ENCODE measurements at regions not wholly inside any gene's neighbourhood (a gene's known extent, or its start where the extent isn't known, plus 50 kb on each side); places are given as distances from the start of the nearest gene placed in this dataset.

- H2BK120ac ChIP-seq (ENCODE audit: low read depth, low read length) = no peak overlapping the region
- no peak overlapping the region for H2BK12ac ChIP-seq (ENCODE audit: low read length)
- H3K18ac ChIP-seq (ENCODE audit: low read length) = no peak overlapping the region
- H3K4ac ChIP-seq (ENCODE audit: low read length) = no peak overlapping the region
- no peaks in the 10 kb centered on the region for H3K4me1 ChIP-seq (ENCODE audit: control insufficient read depth in 2 of 2, insufficient read depth in 1 of 2, low read depth in 1 of 2, low read length in 2 of 2)
- no peaks in the 10 kb centered on the region for H3K27me3 ChIP-seq (ENCODE audit: control insufficient read depth in 3 of 3, insufficient read depth in 3 of 3, low read depth in 1 of 3, low read length in 3 of 3)
- no peaks in the 10 kb centered on the region for H3K9me3 ChIP-seq (replicated peaks in 1 of 2; ENCODE audit: control insufficient read depth in 2 of 2, insufficient read depth in 1 of 2, low read depth in 1 of 2, low read length in 2 of 2)
- H2BK15ac ChIP-seq (ENCODE audit: low read length) = no peak overlapping the region
- no peak overlapping the region for H2AK5ac ChIP-seq (ENCODE audit: low read depth, low read length)
- H3K14ac ChIP-seq (ENCODE audit: low read length) = no peak overlapping the region
- no peak overlapping the region for H2BK5ac ChIP-seq (ENCODE audit: low read length)
- H4K8ac ChIP-seq (ENCODE audit: low read depth, low read length) = no peak overlapping the region
- no peaks in the 10 kb centered on the region for H3K36me3 ChIP-seq (replicated peaks in 1 of 2; ENCODE audit: control insufficient read depth in 2 of 2, insufficient read depth in 2 of 2, low read length in 2 of 2)
- no peak overlapping the region for H3K9ac ChIP-seq (ENCODE audit: low read depth, low read length, poor library complexity)
- no peak for DNase-seq (ENCODE audit: low spot score)
- H3K4me2 ChIP-seq (ENCODE audit: insufficient read depth, low read length, poor library complexity, severe bottlenecking) = no peak overlapping the region
- H2AFZ ChIP-seq (ENCODE audit: low read length) = no peak overlapping the region
- H3K23ac ChIP-seq (ENCODE audit: low read depth, low read length, poor library complexity) = no peak overlapping the region
- H4K91ac ChIP-seq (ENCODE audit: low read depth, low read length, poor library complexity) = no peak overlapping the region
- H3K4me3 ChIP-seq (ENCODE audit: low read length in 2 of 2) = no peak overlapping the region
- H3K79me1 ChIP-seq (ENCODE audit: low read depth, low read length) = no peaks in the 10 kb centered on the region
- H3K27ac ChIP-seq (replicated peaks; ENCODE audit: low read length) = no peak overlapping the region
These were observed 83.6 kb upstream of the TTC29 start for GRCh38 chr4:147029296-147029695.

GRCh38 chr4:147034372-147034771 lies 88.7 kb upstream of the TTC29 start:
- Histone ChIP-seq H3K27ac (replicated peaks; ENCODE audit: low read length) (no peak overlapping the region), H3K4me2 (ENCODE audit: insufficient read depth, low read length, poor library complexity, severe bottlenecking) (no peak overlapping the region), H3K23ac (ENCODE audit: low read depth, low read length, poor library complexity) (no peak overlapping the region), H3K79me1 (ENCODE audit: low read depth, low read length) (no peaks in the 10 kb centered on the region), H4K91ac (ENCODE audit: low read depth, low read length, poor library complexity) (no peak overlapping the region), H4K8ac (ENCODE audit: low read depth, low read length) (no peak overlapping the region), H3K4me3 (ENCODE audit: low read length in 2 of 2) (no peak overlapping the region), H2BK120ac (ENCODE audit: low read depth, low read length) (no peak overlapping the region), H3K9ac (ENCODE audit: low read depth, low read length, poor library complexity) (no peak overlapping the region), H2BK5ac (ENCODE audit: low read length) (no peak overlapping the region), H2BK15ac (ENCODE audit: low read length) (no peak overlapping the region), H2AFZ (ENCODE audit: low read length) (peak overlapping the region; percentile 32), H2AK5ac (ENCODE audit: low read depth, low read length) (no peak overlapping the region), H2BK12ac (ENCODE audit: low read length) (no peak overlapping the region), H3K9me3 (replicated peaks in 1 of 2; ENCODE audit: control insufficient read depth in 2 of 2, insufficient read depth in 1 of 2, low read depth in 1 of 2, low read length in 2 of 2) (no peaks in the 10 kb centered on the region), H3K27me3 (ENCODE audit: control insufficient read depth in 3 of 3, insufficient read depth in 3 of 3, low read depth in 1 of 3, low read length in 3 of 3) (no peaks in the 10 kb centered on the region), H3K18ac (ENCODE audit: low read length) (no peak overlapping the region), H3K14ac (ENCODE audit: low read length) (no peak overlapping the region), H3K4ac (ENCODE audit: low read length) (no peak overlapping the region), H3K4me1 (ENCODE audit: control insufficient read depth in 2 of 2, insufficient read depth in 1 of 2, low read depth in 1 of 2, low read length in 2 of 2) (peaks cover 0 to 5% of the 10 kb centered on the region in 2 donors), H3K36me3 (replicated peaks in 1 of 2; ENCODE audit: control insufficient read depth in 2 of 2, insufficient read depth in 2 of 2, low read length in 2 of 2) (no peaks in the 10 kb centered on the region)
- WGBS, 2 donors (ENCODE audit: extremely low coverage in 2 of 2, insufficient read length in 2 of 2, insufficient replicate concordance in 1 of 2) = no CpG with 5 or more reads among the region's 1 CpG
- no peak for DNase-seq (ENCODE audit: low spot score)

GRCh38 chr4:147037069-147037468 lies 91.4 kb upstream of the TTC29 start:
- Histone ChIP-seq H2BK120ac (ENCODE audit: low read depth, low read length) (no peak overlapping the region), H3K36me3 (replicated peaks in 1 of 2; ENCODE audit: control insufficient read depth in 2 of 2, insufficient read depth in 2 of 2, low read length in 2 of 2) (no peaks in the 10 kb centered on the region)
- no CpG with 5 or more reads among the region's 4 CpGs for WGBS, 2 donors (ENCODE audit: extremely low coverage in 2 of 2, insufficient read length in 2 of 2, insufficient replicate concordance in 1 of 2)

GRCh38 chr4:147039976-147040575 lies 94.4 kb upstream of the TTC29 start:
- no CpG with 5 or more reads among the region's 8 CpGs for WGBS, 2 donors (ENCODE audit: extremely low coverage in 2 of 2, insufficient read length in 2 of 2, insufficient replicate concordance in 1 of 2)
- no peak overlapping the region for H2AFZ ChIP-seq (ENCODE audit: low read length)
- H3K4me2 ChIP-seq (ENCODE audit: insufficient read depth, low read length, poor library complexity, severe bottlenecking) = no peak overlapping the region
- H4K8ac ChIP-seq (ENCODE audit: low read depth, low read length) = no peak overlapping the region
- H2AK5ac ChIP-seq (ENCODE audit: low read depth, low read length) = no peak overlapping the region
- no peak overlapping the region for H4K91ac ChIP-seq (ENCODE audit: low read depth, low read length, poor library complexity)
- H3K9me3 ChIP-seq (replicated peaks in 1 of 2; ENCODE audit: control insufficient read depth in 2 of 2, insufficient read depth in 1 of 2, low read depth in 1 of 2, low read length in 2 of 2) = no peaks in the 10 kb centered on the region
- no peak overlapping the region for H3K4ac ChIP-seq (ENCODE audit: low read length)
- no peak overlapping the region for H3K27ac ChIP-seq (replicated peaks; ENCODE audit: low read length)
- H3K36me3 ChIP-seq (replicated peaks in 1 of 2; ENCODE audit: control insufficient read depth in 2 of 2, insufficient read depth in 2 of 2, low read length in 2 of 2) = no peaks in the 10 kb centered on the region
- H3K18ac ChIP-seq (ENCODE audit: low read length) = no peak overlapping the region
- H3K14ac ChIP-seq (ENCODE audit: low read length) = no peak overlapping the region
- peaks cover 0 to 8% of the 10 kb centered on the region in 2 donors for H3K4me1 ChIP-seq (ENCODE audit: control insufficient read depth in 2 of 2, insufficient read depth in 1 of 2, low read depth in 1 of 2, low read length in 2 of 2)
- DNase-seq (ENCODE audit: low spot score) = no peak
- H2BK15ac ChIP-seq (ENCODE audit: low read length) = no peak overlapping the region
- no peak overlapping the region for H2BK120ac ChIP-seq (ENCODE audit: low read depth, low read length)
- H3K27me3 ChIP-seq (ENCODE audit: control insufficient read depth in 3 of 3, insufficient read depth in 3 of 3, low read depth in 1 of 3, low read length in 3 of 3) = no peaks in the 10 kb centered on the region
- no peaks in the 10 kb centered on the region for H3K79me1 ChIP-seq (ENCODE audit: low read depth, low read length)
- H3K4me3 ChIP-seq (ENCODE audit: low read length in 2 of 2) = no peak overlapping the region
- H3K9ac ChIP-seq (ENCODE audit: low read depth, low read length, poor library complexity) = no peak overlapping the region
- H2BK5ac ChIP-seq (ENCODE audit: low read length) = no peak overlapping the region
- no peak overlapping the region for H2BK12ac ChIP-seq (ENCODE audit: low read length)
- H3K23ac ChIP-seq (ENCODE audit: low read depth, low read length, poor library complexity) = no peak overlapping the region

More at GRCh38 chr4:147037069-147037468, 91.4 kb upstream of the TTC29 start:
- H3K9ac ChIP-seq (ENCODE audit: low read depth, low read length, poor library complexity) = no peak overlapping the region
- no peak overlapping the region for H2BK15ac ChIP-seq (ENCODE audit: low read length)
- peaks cover 0 to 8% of the 10 kb centered on the region in 2 donors for H3K4me1 ChIP-seq (ENCODE audit: control insufficient read depth in 2 of 2, insufficient read depth in 1 of 2, low read depth in 1 of 2, low read length in 2 of 2)
- H3K27ac ChIP-seq (replicated peaks; ENCODE audit: low read length) = no peak overlapping the region
- no peak overlapping the region for H3K4ac ChIP-seq (ENCODE audit: low read length)
- DNase-seq (ENCODE audit: low spot score) = no peak
- H4K91ac ChIP-seq (ENCODE audit: low read depth, low read length, poor library complexity) = no peak overlapping the region
- no peak overlapping the region for H2AK5ac ChIP-seq (ENCODE audit: low read depth, low read length)
- no peak overlapping the region for H4K8ac ChIP-seq (ENCODE audit: low read depth, low read length)
- H3K4me2 ChIP-seq (ENCODE audit: insufficient read depth, low read length, poor library complexity, severe bottlenecking) = no peak overlapping the region
- H2AFZ ChIP-seq (ENCODE audit: low read length) = no peak overlapping the region
- no peak overlapping the region for H3K4me3 ChIP-seq (ENCODE audit: low read length in 2 of 2)
- no peaks in the 10 kb centered on the region for H3K27me3 ChIP-seq (ENCODE audit: control insufficient read depth in 3 of 3, insufficient read depth in 3 of 3, low read depth in 1 of 3, low read length in 3 of 3)
- no peak overlapping the region for H3K14ac ChIP-seq (ENCODE audit: low read length)
- no peaks in the 10 kb centered on the region for H3K79me1 ChIP-seq (ENCODE audit: low read depth, low read length)
- no peak overlapping the region for H3K23ac ChIP-seq (ENCODE audit: low read depth, low read length, poor library complexity)
- no peak overlapping the region for H3K18ac ChIP-seq (ENCODE audit: low read length)
- no peaks in the 10 kb centered on the region for H3K9me3 ChIP-seq (replicated peaks in 1 of 2; ENCODE audit: control insufficient read depth in 2 of 2, insufficient read depth in 1 of 2, low read depth in 1 of 2, low read length in 2 of 2)
- H2BK12ac ChIP-seq (ENCODE audit: low read length) = no peak overlapping the region
- no peak overlapping the region for H2BK5ac ChIP-seq (ENCODE audit: low read length)

Data from neuronal stem cell (in vitro differentiated cells).